ENCODE measurements at regions not wholly inside any gene's neighbourhood (a gene's known extent, or its start where the extent isn't known, plus 50 kb on each side); places are given as distances from the start of the nearest gene placed in this dataset.

GRCh38 chr9:36749461-36749860, 176.8 kb downstream of the MELK start:
- TF ChIP-seq CTCF (IDR thresholded peaks at IDR 0.05) (no peak), POLR2AphosphoS5 (IDR thresholded peaks at IDR 0.05) (no peak), POLR2A (IDR thresholded peaks at IDR 0.05) (no peak), EP300 (IDR thresholded peaks at IDR 0.05) (no peak)
